Spleen (tissue), 11 donors: ENCODE measurements at regions not wholly inside any gene's neighbourhood (a gene's known extent, or its start where the extent isn't known, plus 50 kb on each side); places are given as distances from the start of the nearest gene placed in this dataset.

ENCODE experiments used
- DNase-seq: peaks from one replicate; pipeline ENCODE4 v3.0.0-alpha.2; 2020
- H3K27ac ChIP-seq, 8 donors: fragments of 200-600 bp; sonication (generic) in 7 of 8; 1 replicate in 4 of 8; 2 replicates in 4 of 8; pipeline versions ENCODE4 v1.5.0 to v1.8.0; 2016 to 2021; ENCODE audit warnings: inconsistent platforms in 4 of 8, mild to moderate bottlenecking in 4 of 8, moderate library complexity in 1 of 8
- H3K27me3 ChIP-seq, 7 donors: fragments of 200-600 bp; sonication (generic) in 6 of 7; replicated peaks in 1 of 7; 1 replicate in 4 of 7; 2 replicates in 3 of 7; pipeline versions ENCODE4 v1.5.0 to v1.8.0; 2016 to 2021; ENCODE audit warnings: inconsistent platforms in 3 of 7, mild to moderate bottlenecking in 1 of 7
- H3K36me3 ChIP-seq, 6 donors: fragments of 200-600 bp; sonication (generic) in 5 of 6; 1 replicate in 4 of 6; 2 replicates in 2 of 6; pipeline versions ENCODE4 v1.5.0 to v1.8.0; 2016 to 2021; ENCODE audit warnings: inconsistent platforms in 2 of 6
- H3K4me1 ChIP-seq, 6 donors: fragments of 200-600 bp; sonication (generic) in 5 of 6; 1 replicate in 3 of 6; 2 replicates in 3 of 6; pipeline versions ENCODE4 v1.5.0 to v1.8.0; 2016 to 2021; ENCODE audit warnings: inconsistent platforms in 3 of 6
- H3K4me3 ChIP-seq, 8 donors: fragments of 200-600 bp; sonication (generic) in 7 of 8; 1 replicate in 4 of 8; 2 replicates in 4 of 8; pipeline versions ENCODE4 v1.5.0 to v1.8.0; 2016 to 2021; ENCODE audit warnings: inconsistent platforms in 4 of 8, mild to moderate bottlenecking in 4 of 8, moderate library complexity in 2 of 8
- H3K9me3 ChIP-seq, 8 donors: fragments of 200-600 bp; sonication (generic) in 7 of 8; 1 replicate in 4 of 8; 2 replicates in 4 of 8; pipeline versions ENCODE4 v1.5.0 to v1.8.0; 2016 to 2021; ENCODE audit warnings: inconsistent platforms in 4 of 8
- CTCF ChIP-seq, 11 experiments: fragments of 200-600 bp in 7 of 11; fragments of 450-650 bp in 4 of 11; sonication (generic) in 4 of 11; IDR thresholded peaks in 8 of 11; conservative IDR thresholded peaks in 3 of 11; 1 replicate in 7 of 11; 2 replicates in 4 of 11; pipeline versions ENCODE4 v1.4.0 to v1.8.0; 2016 to 2021; ENCODE audit warnings: antibody characterized with exemption in 11 of 11, inconsistent platforms in 4 of 11, mild to moderate bottlenecking in 1 of 11
- POLR2A ChIP-seq, 3 donors: fragments of 450-650 bp; IDR thresholded peaks; one replicate each; pipeline ENCODE4 v1.5.1; 2017; ENCODE audit warnings: antibody characterized with exemption in 3 of 3, mild to moderate bottlenecking in 1 of 3
- POLR2AphosphoS5 ChIP-seq, 3 donors: sonication (generic); formaldehyde crosslinking; IDR thresholded peaks; one replicate each; pipeline ENCODE4 v1.5.1; 2017; ENCODE audit warnings: antibody characterized with exemption in 3 of 3
- WGBS, 5 donors: extraction: QIAGEN DNeasy Blood & Tissue Kit in 3 of 5; methylation state at CpG; one replicate each; pipeline versions ENCODE4 v1.1.5 to v1.1.7; 2013 to 2018; 5-methylcytosine and 5-hydroxymethylcytosine counted together
- intact Hi-C: fragments of 100-400 bp; cut with DNase I; formaldehyde crosslinking; loops from one replicate; pipeline ENCODE4 v1.15.0; 2023; ENCODE audit warnings: low total_unique reads
- donor health status: healthy with polysubstance abuse.
- donor health status: DM: no; HTN: no; CAD: no; lungs with moderate emphysema.
- donor health status: DM: no; HTN: no; CAD: no.
- donor health status: Bipolar disorder and iron deficiency.
- donor health status: healthy.
- donor health status: DM: no; HTN: no; CAD: no.
- donor health status: DM: yes; HTN: yes; CAD: no.

GRCh38 chr14:29205658-29206057 lies 439.1 kb downstream of the FOXG1 start:
- no peak overlapping the region for H3K4me3 ChIP-seq
- DNase-seq, result no peak
- H3K27me3 ChIP-seq, result no peaks in the 10 kb centered on the region
- no peaks in the 10 kb centered on the region for H3K36me3 ChIP-seq
- no peaks in the 10 kb centered on the region for H3K9me3 ChIP-seq
- intact Hi-C loops, result no loop called here
- no peaks in the 10 kb centered on the region for H3K4me1 ChIP-seq
- TF ChIP-seq CTCF (IDR thresholded peaks at IDR 0.05 in 8 of 11, conservative IDR thresholded peaks at IDR 0.05 in 3 of 11) (no peak), POLR2A (IDR thresholded peaks at IDR 0.05) (no peak), POLR2AphosphoS5 (IDR thresholded peaks at IDR 0.05) (no peak)
- no peak overlapping the region for H3K27ac ChIP-seq
- WGBS, 5 donors, result 89 to 95% (median 93%) methylated on average over 2 of the region's 2 CpGs

DNA sequence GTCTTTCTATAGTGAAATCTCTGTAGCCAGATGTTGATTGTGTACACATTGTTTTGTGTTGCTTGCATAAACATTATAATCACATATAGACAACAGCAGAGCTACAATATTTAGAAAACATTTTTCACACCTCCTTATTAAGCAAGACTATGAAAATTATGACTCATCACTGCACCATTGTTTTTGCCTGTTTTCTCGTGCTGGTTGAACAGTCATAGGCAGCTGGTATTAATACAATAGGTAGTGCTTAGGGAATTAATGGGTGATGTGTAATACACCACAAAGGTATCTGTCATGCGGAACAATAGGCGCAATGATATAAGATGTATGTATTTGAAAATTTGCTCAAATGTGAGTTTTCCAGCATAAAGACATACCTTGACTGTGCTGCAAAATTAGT lies 449.3 kb downstream of the FOXG1 start:
- H3K27ac ChIP-seq, result no peak overlapping the region
- no peak overlapping the region for H3K4me3 ChIP-seq
- no peaks in the 10 kb centered on the region for H3K4me1 ChIP-seq
- H3K36me3 ChIP-seq, result no peaks in the 10 kb centered on the region
- intact Hi-C loops, result no loop called here
- no peak for DNase-seq
- WGBS, 5 donors, result 80 to 90% (median 84%) methylated on average over 3 of the region's 3 CpGs
- H3K27me3 ChIP-seq, result no peaks in the 10 kb centered on the region
- no peaks in the 10 kb centered on the region for H3K9me3 ChIP-seq
- TF ChIP-seq POLR2AphosphoS5 (IDR thresholded peaks at IDR 0.05) (no peak), POLR2A (IDR thresholded peaks at IDR 0.05) (no peak), CTCF (IDR thresholded peaks at IDR 0.05 in 8 of 11, conservative IDR thresholded peaks at IDR 0.05 in 3 of 11) (no peak)

DNA sequence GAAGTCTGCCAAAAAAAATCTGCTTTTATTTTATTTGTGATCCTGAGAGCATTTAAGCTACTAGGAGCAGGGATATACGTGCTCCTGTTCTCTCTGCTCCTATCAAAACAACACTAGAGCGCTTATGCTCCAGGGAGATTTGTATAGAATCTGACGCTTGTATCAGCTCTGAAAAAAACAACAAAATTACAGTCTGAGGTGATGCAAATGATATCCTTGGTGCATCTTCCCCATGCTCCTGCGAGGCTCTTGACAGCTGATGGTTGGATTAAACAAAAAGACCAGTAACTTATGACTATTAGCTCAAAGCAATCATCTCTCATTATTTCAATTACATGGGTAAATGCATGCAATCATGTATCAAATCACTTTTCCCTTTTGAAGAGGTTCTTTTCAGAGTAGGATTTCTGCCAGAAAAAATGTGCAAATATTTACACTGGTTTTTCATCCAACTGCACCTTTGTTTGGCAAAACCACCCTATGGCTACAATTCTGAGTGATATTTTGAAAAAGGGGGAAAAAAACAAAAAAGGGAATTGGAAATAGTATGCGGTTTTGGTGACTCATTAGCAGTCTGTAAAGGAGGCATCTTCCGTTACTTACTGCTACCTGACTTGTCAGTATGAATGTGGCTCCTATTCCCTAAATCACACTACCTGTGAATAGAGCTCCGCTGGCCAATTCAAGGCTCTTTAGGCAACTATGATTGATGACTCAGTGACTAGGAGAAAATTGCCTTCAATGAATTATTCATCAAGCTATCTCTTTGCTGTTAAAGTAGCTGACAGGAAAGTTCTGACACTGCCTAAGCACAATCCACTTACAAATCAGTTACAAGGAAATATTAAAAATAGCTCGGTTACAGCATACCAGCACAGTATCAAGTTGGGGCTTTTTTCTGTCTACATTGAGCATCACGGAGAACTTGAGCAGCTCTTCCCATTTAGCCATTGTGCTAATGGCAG lies 450.0 kb downstream of the FOXG1 start:
- H3K27me3 ChIP-seq, result no peaks in the 10 kb centered on the region
- H3K27ac ChIP-seq, result peak overlapping the region in 3 of 8 donors; percentile 25 to 50 (median 30)
- whole genome bisulfite sequencing, 5 donors, result 62 to 69% (median 67%) methylated on average over 9 of the region's 9 CpGs
- H3K4me1 ChIP-seq, result no peaks in the 10 kb centered on the region
- H3K9me3 ChIP-seq, result no peaks in the 10 kb centered on the region
- TF ChIP-seq POLR2AphosphoS5 (IDR thresholded peaks at IDR 0.05), result no peak
- TF ChIP-seq CTCF (IDR thresholded peaks at IDR 0.05 in 8 of 11, conservative IDR thresholded peaks at IDR 0.05 in 3 of 11), result no peak
- TF ChIP-seq POLR2A (IDR thresholded peaks at IDR 0.05), result no peak
- no peaks in the 10 kb centered on the region for H3K36me3 ChIP-seq
- DNase-seq, result no peak
- intact Hi-C loops, result no loop called here
- no peak overlapping the region for H3K4me3 ChIP-seq

DNA sequence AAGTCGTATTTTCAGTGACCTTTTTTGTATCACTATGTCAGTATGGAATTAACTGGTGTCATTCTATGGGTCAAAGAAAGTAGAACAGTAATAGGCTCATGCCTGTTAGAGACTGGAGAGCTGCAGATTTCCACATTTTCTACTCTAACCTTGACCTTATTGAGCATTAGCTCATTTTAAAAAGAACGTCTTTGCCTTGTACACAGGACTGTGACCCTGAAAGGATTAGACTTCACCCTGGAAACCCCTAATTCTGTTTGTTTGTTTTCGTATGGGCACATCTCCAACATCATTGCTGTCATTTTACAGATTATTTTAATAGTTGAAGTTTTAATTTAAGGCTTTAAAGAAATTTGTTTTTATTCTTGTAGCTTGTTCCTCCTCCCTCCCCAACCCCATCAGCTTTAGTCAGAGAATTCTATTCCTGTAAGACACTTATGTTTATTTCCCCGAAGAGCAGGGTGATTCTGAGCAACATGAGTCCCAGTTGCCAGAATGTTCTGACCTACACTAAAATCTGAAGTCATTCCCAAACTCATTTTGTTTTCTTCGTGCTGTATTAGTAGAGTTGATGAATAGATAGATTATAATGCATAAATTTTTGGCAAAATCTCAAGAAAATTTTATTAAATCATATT lies 451.3 kb downstream of the FOXG1 start:
- Histone ChIP-seq H3K4me1 (no peaks in the 10 kb centered on the region), H3K27ac (peak overlapping the region in 4 of 8 donors; percentile 22 to 50 (median 28)), H3K27me3 (no peaks in the 10 kb centered on the region), H3K4me3 (no peak overlapping the region), H3K36me3 (no peaks in the 10 kb centered on the region), H3K9me3 (no peaks in the 10 kb centered on the region)
- DNase-seq, result no peak
- 42 to 59% (median 48%) methylated on average over 5 of the region's 5 CpGs for WGBS, 5 donors
- TF ChIP-seq POLR2A (IDR thresholded peaks at IDR 0.05), result no peak
- no peak for TF ChIP-seq CTCF (IDR thresholded peaks at IDR 0.05 in 8 of 11, conservative IDR thresholded peaks at IDR 0.05 in 3 of 11)
- no peak for TF ChIP-seq POLR2AphosphoS5 (IDR thresholded peaks at IDR 0.05)
- intact Hi-C loops, result no loop called here
